GM21367 (cell line): ENCODE measurements at regions not wholly inside any gene's neighbourhood (a gene's known extent, or its start where the extent isn't known, plus 50 kb on each side); places are given as distances from the start of the nearest gene placed in this dataset.
"Not testable (repeated sequence)": the region's sequence is repeated elsewhere in the genome, so short reads cannot be mapped to it uniquely, and the experiment has no call there.

Experiments used
- ATAC-seq: cut with Tn5 transposase; IDR thresholded peaks from one replicate; pipeline ENCODE4 v1.9.1; 2021; ENCODE audit not compliant: unreplicated experiment

DNA sequence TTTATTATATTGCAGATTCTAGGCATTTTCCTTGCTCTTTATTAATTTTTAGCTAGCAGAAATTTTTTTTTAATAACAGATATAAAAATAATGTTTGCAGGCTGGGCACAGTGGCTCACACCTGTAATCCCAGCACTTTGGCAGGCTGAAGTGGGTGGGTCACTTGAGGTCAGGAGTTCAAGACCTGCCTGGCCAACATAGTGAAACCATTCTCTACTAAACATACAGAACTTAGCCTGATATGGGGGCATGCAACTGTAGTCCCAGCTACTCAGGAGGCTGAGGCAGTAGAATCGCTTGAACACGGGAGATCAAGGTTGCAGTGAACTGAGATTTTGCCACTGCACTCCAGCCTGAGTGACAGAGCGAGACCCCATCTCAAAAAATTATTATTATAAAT, 304.6 kb upstream of the KCND2 start:
- ATAC-seq: not testable (repeated sequence)

DNA sequence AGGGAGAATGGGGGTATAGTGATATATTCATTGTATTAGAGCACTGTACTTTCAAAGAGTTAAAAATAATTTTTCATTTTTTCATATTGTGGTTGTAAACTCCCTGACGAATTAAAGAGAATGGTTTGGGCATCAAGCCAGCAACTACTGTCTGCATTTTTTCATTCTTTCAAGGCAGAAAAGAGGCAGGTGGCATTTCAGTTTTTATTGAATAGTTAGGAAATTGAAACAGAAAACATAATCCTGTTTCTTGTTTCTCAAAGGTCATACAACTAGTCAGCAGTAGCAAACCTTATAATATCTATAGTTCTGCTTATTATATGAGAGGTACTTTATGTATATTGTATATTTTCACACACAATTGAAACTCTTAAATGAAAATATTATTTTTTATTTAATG, 303.9 kb upstream of the KCND2 start:
- no peak for ATAC-seq

DNA sequence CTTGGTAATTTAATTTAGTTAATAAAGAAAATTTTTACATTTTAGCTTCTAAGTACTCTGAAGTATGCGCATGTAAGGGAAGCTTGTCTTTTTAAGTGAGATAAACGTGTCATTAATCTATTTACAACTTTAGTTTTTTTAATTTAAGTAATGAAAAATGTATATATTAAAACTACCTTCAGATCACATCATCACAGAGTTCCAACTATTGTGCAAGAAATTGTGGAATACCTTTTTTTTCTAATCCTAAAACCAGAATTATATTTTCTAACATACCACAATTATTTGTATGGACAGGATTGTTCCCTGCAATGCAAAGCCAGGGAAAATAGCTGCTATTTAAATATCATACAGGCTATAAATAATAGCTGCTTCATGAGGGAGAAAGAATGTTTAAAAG, 303.2 kb upstream of the KCND2 start:
- ATAC-seq: no peak

DNA sequence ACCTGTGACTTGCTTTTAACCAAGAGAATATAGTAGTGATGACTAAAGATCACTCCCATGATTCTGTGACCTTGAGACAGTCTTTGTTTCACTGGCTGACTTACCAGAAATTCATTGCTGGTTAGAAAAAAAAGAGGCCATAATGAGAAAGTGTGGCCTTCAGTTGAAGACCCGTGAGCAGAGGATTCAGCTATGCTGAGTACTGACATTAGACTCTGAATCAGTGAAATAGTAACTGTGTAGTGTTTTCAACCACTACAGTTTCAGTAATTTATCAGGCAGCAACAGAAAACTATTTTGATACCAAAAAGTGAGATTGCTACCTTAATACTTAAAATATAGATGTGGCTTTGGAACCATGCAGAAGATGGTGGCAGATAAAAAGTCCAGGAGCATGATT, 298.0 kb upstream of the KCND2 start:
- no peak for ATAC-seq

DNA sequence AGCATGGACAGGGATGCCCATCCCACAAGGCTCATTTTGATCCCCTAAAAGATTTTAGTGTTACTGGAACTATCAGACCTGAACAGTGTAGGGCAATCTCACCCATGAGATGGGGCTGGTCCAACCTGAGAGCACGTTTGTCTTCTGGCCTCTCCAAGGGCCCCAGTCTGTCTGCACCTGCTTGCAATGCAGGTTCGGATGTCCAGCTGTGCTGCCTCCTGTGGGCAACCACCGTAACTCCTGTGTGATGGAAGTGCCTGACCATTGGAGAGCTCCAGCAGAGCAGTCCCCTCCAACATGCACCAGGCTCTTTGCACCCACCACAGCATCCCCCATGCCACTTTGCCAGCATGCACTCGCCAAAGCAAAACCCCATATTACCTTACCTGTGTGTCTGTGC, 290.1 kb upstream of the KCND2 start:
- ATAC-seq: no peak

DNA sequence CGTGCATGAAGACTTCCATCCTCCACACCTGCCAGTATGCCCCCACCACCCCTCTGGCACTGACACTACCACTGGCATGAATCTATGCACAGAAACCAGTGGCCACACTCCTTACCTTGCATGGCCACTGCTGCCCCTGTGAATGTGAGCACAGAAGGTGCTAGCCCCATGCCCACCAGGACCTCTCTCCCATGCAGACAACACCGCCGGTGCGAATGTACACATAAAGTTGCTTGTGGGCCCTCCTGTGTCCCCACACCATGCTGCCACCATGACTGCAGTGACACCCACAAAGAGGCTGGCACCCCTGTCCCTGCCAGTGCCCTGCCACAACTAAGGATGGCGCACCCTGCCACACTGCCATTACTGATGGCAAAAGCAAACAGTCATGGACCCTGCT, 289.5 kb upstream of the KCND2 start:
- ATAC-seq: no peak

DNA sequence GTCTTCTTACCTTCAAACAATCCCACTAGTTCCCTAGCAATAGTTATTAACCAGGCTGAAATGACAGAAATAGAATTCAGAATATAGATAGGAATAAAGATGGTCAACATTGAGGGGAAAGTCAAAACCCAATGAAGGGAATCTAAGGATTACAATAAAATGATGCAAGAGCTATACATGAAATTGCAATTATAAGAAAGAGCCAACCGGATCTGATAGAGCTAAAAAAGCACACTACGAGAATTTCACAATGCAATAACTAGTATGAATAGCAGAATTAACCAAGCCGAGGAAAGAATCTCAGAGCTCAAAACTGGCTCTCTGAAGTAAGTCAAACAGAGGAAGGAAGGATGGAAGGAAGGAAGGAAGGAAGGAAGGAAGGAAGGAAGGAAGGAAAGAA, 288.7 kb upstream of the KCND2 start:
- no peak for ATAC-seq

DNA sequence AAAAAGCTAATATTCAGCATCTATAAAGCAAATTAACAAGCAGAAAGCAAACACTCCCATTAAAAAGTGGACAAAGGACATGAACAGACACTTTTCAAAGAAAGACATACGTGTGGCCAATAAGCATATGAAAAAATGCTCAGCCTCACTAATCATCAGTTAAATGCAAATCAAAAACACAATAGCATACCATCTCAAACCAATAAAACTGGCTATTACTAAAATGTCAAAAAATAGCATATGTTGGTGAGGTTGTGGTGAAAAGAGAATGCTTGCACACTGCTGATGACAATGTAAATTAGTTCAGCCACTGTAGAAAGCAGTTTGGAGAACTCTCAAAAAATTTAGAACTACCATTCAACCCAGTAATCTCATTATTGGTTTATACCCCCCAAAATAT, 284.6 kb upstream of the KCND2 start:
- no peak for ATAC-seq

DNA sequence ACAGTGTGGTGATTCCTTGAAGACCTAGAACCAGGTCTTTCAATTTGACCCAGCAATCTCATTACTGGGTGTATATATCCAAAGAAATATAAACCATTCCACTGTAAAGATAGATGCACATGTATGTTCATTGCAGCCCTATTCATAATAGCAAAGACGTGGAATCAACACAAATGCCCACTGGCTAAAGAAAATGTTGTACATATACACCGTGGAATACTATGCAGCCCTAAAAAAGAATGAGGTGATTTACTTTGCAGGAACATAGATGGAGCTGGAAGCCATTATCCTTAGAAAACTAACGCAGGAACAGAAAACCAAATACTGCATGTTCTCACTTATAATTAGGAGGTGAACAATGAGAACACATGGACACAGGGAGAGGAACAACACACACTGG, 278.0 kb upstream of the KCND2 start:
- ATAC-seq: no peak

DNA sequence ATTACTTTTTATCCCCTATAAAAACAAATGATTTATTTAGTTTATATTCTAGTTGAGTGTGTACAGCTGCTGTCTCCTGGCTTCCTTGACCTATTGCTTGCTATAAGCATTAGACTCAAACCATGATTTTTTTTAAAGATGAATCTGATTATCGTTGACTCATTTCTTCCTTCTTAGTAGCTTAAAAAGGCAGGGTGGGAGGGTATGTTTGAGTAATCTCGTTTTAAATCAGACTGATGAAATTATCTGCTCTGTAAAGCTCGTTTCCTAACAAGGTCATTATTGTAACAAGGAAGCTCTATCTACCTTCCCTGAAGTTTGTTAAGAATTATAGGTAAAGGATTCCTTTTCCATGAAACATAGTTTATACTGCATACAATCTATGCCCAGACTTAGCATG, 276.3 kb upstream of the KCND2 start:
- no peak for ATAC-seq

DNA sequence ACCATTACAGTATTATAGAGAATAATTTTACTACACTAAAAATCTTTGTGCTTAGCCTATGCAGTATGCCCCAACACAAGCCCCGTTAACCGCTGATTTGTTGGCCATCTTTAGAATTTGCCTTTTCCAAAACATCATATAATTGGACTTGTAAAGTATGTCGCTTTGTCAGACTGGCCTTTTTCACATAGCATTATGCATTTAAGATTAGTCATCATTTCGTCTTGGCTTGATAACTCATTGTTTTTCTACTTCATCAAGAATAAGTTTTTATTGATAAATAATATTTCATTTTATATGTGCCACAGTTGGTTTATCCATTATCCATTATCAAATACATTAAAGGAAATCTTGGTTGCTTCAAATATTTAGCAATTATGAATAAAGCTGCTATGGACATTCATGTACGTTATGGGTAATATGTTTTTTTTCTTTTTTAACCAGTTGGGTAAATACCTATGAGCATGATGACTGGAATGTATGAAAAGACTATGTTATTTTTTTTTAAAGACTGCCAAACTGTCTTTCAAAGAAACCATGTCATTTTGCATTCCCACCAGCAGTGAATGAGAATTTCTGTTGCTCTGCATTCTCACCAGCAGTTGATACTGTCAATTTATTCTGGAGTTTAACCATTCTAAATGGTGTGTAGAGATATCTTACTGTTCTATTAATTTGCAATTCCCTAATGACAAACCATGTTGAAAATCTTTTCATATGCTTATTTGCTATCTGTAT, 273.1 kb upstream of the KCND2 start:
- ATAC-seq: no peak

DNA sequence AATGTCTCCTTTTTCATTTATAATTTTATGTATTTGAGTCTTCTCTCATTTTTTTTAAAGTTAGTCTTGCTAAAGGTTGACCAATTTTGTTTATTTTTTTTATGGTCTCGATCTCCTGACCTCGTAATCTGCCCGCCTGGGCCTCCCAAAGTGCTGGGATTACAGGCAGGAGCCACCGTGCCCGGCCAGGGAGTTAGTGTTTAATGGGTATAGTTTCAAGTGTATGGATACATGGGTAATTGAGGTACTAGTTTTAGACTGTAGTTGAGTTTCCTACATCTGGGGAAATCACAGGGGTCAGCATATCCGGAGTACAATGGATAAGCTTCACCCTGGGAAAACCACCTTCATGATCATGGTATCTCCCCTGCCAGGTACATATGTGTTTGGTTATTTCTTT, 267.3 kb upstream of the KCND2 start:
- no peak for ATAC-seq

DNA sequence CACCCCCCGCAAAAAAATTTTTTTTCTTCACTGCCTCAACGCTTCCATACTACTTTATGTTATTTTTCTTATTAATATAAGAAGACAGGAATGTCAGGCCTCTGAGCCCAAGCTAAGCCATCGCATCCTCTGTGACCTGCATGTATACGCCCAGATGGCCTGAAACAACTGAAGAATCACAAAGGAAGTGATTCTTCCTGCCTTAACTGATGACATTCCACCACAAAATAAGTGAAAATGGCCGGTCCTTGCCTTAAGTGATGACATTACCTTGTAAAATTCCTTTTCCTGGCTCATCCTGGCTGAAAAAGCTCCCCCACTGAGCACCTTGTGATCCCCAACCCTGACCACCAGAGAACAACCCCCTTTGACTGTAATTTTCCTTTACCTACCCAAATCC, 258.7 kb upstream of the KCND2 start:
- ATAC-seq: not testable (repeated sequence)

DNA sequence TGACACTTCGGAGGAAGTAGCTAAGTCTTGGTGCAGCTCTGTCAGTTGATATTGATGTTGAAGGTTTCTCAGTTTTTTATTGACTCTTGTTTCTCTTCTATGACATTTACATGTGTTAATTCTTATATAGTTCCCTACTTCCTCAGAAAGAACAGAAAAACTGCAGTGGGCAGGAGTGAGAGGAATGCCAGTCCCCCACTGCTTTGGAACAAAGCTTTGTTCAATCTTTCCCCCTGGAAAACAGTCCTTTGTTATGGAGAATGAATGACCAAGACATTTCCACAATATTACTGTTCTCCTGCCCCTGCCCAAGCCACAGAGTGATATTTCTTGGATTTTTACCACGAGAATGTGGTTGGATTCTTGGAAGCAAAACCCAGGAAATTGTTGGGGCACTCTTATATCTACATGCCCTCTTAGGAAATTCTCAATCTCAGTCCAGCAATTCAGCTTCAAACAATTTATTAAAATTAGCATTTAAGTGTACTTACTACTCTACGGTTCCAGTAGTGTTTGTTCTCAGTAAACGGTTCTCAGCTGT, 258.0 kb upstream of the KCND2 start:
- ATAC-seq: no peak

DNA sequence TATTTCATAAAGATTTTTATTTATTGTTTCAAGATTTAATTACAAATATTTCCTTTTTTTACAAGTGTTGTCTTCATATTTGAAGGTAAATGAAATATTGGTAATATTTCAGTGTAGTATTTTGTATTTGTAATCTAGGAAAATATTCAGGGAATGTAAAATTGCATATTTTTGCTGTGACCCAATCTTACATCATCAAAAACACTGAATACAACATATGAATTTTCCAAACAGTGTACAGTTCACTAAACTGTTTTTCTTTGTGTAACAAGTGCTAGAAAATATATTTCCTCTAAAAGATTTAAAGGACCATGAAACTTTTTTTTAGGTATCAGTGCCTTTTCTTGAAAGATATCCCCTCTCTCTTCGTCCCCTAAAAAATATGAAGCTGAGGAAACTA, 251.9 kb upstream of the KCND2 start:
- no peak for ATAC-seq

DNA sequence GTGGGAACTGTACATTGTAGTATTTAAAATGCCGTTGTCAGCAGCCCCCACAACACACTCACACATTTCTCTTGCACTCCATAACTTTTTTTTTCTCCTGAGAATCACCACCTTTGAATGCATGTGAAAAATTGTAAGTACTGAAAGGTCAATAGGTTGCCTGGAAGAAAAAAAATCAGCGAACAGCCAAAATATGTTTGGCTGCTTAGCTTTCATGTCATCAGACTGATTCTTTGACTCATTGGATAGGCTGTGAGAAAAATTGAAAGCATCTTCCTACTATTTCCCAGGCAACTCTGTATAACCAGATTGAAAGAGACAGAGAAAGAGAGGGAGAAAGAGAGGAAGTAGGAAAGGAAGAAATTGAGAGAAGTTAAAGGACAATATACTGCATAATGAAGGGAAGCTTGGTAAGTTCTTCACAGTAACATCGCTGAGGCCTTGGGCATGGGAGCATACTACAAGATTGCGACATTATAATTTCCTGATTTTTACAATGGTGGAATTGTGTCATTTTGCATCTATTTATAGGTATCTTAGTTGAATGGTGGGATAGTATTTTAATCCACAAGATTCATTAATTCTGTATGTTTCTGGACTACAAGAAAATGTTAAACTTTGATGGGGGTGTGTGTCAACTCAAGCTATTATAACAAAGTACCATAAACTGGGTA, 249.3 kb upstream of the KCND2 start:
- no peak for ATAC-seq

DNA sequence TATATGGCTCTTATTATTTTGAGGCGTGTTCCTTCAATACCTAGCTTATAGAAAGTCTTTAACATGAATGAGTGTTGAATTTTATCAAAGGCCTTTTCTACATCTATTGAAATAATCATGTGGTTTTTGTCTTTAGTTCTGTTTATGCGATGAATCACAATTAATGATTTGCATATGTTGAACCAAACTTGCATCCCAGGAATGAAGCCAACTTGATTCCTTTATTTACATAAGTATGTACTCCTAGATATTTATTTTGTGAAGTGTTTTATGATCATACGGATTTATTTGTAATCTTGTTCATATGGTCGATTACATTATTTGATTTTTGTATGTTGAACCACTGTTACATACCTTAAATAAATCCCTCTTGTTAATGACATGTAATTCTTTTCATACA, 244.3 kb upstream of the KCND2 start:
- no peak for ATAC-seq

DNA sequence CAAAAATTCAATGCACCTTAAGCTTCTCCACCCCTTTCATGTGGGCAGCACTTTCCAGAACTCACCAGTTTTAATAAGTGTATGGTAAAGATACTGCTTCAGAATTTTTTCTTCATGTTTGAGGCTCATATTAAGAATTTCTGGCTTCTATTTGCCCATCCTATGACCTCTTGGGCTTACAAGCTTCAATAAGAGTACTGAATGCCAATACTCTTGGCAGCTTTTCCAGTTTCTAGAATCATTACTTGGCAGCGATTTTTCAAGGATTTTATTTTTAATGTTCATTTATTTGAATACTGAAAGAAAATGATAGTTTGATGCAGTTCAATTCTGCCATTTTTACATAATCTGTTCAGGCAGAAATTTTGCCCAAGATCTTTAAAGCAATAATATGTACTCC, 242.1 kb upstream of the KCND2 start:
- ATAC-seq: no peak

DNA sequence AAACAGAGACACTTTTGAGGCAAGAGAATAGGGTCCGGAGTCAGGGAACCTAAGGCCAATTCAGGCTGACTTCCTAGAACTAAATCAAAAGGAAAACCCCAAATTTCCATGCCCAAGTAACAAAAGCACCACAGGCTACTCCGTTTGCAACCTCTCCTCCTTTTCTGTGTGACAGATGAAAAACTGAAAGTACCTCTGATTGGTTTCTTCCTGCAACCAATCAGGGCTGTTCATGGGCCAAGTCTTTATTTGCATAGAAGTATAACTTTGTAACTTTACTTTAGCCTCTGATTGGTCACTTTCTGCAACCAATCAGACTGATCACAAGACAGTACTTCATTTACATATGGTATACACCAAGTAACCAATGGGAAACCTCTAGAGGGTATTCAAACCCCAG, 239.9 kb upstream of the KCND2 start:
- no peak for ATAC-seq

DNA sequence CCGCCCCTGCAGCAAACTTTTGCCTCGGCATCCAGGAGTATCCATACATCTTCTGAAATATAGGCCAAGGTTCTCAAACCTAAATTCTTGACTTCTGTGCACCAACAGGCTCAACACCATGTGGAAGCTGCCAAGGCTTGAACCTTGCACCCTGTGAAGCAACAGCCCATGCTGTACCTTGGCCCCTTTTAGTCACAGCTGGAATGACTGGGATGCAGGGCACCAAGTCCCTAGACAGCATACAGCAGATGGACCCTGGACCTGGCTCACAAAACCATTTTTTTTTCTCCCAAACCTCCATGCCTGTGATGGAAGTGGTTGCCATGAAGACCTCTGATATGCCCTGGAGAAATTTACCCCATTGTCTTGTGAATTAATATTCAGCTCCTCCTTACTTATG, 233.8 kb upstream of the KCND2 start:
- no peak for ATAC-seq

DNA sequence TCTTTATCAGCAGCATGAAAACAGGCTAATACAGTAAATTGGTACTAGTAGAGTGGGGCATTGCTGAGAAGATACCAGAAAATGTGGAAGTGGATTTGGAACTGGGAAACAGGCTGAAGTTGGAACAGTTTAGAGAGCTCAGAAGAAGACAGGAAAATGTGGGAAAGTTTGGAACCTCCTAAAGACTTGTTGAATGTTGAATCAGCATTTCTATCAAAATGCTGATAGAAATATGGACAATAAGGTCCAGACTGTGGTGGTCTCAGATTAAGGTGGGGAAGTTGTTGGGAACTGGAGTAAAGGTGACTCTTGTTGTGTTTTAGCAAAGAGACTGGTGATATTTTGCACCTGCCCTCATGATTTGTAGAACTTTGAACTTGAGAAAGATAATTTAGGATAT, 231.2 kb upstream of the KCND2 start:
- no peak for ATAC-seq

DNA sequence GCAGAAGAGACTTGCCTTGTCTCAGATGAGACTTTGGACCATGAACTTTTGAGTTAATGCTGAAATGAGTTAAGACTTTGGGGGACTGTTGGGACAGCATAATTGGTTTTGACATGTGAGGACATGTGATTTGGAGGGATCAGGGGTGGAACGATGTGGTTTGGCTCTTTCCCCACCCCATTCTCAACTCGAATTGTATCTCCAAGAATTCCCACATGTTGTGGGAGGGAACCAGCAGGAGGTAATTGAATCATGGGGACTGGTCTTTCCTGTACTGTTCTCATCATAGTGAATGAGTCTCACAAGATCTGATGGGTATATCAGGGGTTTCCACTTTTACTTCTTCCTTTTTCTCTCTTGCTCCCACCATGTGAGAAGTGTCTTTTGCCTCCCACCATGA, 229.7 kb upstream of the KCND2 start:
- ATAC-seq: no peak

DNA sequence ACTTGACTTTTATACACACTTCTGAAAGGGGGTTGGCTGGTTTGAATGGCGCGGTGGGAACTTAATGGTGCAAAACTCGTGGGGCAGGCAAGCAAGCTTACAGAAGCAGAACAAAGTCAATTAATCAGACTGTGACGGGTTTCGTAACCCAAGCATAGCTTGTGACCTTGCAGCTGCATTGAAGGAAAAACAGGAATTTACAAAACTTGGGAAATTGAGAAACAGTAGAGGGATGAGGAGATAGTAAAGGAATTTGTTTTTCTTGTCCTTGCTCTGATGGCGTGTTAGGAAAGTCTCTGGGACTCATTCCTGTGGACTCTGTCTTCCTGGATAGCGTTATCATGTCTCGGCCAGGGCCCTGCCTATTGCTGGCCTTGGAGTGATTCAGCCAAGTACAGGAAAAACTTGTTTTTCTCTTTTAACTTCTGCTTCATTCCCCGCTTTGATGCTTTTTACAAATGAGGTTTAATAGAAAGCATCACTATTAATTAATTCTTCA, 220.0 kb upstream of the KCND2 start:
- ATAC-seq: no peak
